Dedifferentiated amniotic fluid mesenchymal stem cell (primary cell): ENCODE measurements at regions not wholly inside any gene's neighbourhood (a gene's known extent, or its start where the extent isn't known, plus 50 kb on each side); places are given as distances from the start of the nearest gene placed in this dataset.

ENCODE experiments used
- DNase-seq: peaks from one replicate; pipeline ENCODE4 v3.0.0-alpha.2; 2016; ENCODE audit errors: extremely low spot score

DNA sequence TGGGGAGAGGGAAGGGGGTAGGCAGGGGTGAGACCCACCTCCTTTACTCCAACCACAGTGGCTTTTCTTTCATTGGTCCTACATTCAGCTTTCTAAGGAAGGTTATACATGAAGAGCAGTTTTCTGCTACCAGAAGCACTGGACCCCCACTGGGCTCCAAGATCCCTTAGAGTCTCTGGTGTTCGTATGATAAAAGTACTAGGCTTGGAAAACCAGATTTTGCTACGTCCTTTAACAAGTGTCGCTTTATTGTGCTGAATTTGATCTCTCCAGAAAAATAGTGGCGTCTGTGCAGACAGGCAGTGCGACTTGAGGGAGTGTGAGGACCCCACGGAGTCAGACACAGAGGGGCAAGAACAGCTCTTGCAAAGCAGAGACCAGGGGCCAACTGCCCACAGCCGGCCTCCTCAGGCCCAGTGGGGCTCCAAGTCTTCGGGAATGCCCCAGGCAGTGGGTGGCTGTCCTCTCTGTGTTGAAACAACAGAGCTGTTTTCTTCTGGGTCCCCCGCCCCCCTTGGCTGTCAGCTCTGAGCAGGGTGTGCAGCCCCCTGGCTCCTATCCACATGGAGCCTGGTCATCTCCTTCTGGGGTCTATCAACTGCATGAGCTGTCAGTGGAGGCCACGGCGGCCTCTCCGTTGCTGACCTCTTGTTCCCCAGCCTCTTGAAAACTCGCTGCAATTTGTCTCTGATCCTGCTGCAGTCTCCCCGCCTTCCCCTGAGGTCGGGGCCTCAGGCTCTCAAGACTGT lies 333.2 kb downstream of the RPS24 start:
- DNase-seq, result no peak

GRCh38 chr10:78367751-78368150 lies 334.1 kb downstream of the RPS24 start:
- DNase-seq, result no peak

DNA sequence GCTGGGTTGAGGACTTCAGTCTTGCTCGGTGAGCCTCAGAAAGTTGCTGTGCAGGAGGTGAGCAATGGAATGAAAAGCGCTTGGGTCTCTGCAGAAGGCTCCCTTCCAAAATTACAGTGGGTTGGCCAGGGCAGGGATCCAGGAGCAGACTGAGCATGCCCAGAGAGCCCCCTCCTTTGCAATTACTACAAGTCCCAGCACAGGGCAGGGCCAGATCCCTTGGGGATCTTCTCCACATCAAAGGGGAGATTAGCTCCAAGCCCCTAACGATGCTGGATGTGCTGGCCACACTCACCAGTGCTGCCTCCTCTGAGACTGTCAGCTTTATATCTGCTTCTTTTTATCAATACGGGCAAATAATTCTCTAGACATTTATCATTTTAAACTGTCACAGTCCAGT lies 337.5 kb downstream of the RPS24 start:
- no peak for DNase-seq

- DNase-seq, result no peak
Measured at GRCh38 chr10:78372806-78373205, 339.1 kb downstream of the RPS24 start.

- no peak for DNase-seq
Measured at GRCh38 chr10:78374331-78375028, 340.8 kb downstream of the RPS24 start.

DNA sequence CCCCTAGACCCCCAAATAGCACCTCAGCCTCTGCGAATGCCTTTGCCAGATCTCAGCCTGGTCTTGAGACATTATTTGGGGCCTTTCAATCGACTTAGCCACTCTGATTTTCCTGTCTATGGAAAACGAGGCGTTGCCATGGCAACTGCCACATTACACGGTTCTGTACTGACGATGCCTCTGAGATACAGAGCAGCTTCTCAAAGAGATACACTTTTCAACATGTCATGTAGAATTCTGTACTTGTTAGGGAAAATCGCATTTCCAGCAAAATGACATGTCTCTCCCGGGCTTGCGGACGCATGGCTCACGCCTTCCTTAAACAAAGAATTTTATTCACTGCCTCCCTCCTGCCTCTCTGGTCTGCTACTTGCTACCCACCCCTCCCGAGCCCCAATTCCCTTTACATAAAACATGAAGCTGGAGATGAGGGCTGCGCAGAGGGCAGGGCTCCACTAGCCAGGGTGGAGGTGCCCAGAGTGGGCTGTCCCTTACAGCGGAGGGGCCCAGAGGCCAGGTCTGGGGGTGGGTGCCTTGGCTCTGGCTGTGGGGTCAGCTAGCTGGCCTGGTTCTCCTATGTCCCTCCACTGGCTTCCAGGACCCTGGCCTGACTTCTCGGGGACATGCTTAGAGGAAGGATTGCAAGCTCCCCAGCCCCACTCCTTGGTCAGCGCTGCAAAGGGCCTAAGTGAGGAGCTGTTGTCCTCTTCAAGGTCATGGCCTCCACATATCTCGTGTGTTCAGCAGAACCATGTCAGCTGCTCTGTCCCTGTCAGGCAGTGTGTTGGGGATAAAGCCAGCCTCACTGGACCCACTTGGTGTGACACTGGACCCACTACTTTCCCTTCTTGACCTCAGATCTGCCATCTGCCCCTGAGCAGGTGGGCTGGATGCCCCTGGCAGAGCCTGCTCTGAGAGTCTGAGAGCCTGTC lies 342.5 kb downstream of the RPS24 start:
- no peak for DNase-seq

GRCh38 chr10:78377356-78377755 lies 343.7 kb downstream of the RPS24 start:
- DNase-seq, result no peak

- DNase-seq, result no peak
Measured at GRCh38 chr10:78378192-78378591, 344.5 kb downstream of the RPS24 start.

DNA sequence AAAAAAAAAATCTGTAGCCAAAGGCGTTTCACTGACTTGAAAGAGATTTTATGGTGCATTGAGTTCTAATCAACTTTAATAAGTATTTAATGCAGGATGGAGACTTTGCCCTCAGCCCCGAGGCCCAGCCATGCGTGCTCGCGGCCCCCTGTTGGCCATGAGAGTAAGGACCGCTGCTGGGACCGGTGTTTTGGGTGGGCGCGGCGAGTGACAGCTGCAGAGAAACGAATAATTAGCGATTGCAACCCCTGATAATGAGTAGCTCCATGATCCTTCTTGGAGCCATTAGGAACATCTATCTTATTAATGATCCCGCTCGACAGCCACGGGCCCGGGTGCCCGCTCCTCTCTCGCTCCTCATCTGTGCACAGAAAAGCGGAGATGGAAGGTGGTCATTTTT lies 347.4 kb downstream of the RPS24 start:
- no peak for DNase-seq

GRCh38 chr10:78382047-78382446 lies 348.4 kb downstream of the RPS24 start:
- DNase-seq, result no peak

GRCh38 chr10:78382772-78383171 lies 349.1 kb downstream of the RPS24 start:
- DNase-seq, result no peak

DNA sequence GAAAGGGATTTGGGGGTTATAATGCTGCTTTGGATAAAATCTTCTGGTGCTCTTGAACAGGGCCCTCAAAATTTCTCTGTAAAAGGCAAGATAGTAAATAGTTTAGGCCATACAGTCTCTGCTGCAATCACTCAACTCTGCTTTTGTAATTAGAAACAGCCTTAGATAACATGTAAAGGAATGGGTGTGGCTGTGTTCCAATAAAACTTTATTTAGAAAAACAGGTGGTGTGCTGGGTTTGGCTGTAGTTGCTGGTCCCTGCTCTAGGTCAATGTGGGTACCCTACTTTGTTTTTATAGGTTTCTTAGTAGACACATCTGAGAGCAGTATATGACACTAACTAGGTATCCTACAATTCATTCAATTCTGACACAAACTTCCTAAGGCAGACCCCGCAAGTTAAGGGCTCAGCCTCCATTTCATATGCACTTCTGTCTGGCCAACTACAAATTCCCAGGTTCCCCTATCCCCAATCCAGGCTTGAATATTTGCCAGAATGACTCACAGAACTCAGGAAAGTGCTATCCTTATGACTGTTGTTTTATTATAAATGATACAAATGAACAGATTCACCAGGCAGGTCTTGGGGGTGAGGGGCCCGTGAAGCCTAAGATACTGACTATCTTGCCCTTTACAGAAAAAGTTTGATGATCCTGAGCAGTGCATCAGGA lies 349.9 kb downstream of the RPS24 start:
- DNase-seq, result no peak

GRCh38 chr10:78384049-78384431 lies 350.4 kb downstream of the RPS24 start:
- DNase-seq, result no peak

DNA sequence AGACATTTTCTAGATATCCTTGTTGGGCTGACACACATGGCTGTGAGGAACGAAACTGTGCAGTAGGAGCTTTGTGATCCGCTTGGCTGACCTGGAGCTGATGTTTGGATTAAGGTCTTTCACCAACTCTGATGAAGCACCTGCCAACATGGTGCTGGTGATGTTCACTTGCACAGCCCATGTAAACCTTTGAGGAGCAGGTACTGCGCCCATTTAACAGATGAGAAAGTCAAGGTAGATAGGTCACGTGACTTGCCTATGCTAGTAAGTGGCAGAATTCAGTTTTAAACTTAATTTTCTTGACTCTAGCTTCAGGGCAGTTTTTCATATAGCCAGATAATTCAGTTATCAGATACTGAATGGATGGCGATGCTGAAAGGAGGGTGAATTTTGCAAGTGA lies 351.9 kb downstream of the RPS24 start:
- no peak for DNase-seq

- DNase-seq, result no peak
Measured at GRCh38 chr10:78386509-78386908, 352.8 kb downstream of the RPS24 start.

DNA sequence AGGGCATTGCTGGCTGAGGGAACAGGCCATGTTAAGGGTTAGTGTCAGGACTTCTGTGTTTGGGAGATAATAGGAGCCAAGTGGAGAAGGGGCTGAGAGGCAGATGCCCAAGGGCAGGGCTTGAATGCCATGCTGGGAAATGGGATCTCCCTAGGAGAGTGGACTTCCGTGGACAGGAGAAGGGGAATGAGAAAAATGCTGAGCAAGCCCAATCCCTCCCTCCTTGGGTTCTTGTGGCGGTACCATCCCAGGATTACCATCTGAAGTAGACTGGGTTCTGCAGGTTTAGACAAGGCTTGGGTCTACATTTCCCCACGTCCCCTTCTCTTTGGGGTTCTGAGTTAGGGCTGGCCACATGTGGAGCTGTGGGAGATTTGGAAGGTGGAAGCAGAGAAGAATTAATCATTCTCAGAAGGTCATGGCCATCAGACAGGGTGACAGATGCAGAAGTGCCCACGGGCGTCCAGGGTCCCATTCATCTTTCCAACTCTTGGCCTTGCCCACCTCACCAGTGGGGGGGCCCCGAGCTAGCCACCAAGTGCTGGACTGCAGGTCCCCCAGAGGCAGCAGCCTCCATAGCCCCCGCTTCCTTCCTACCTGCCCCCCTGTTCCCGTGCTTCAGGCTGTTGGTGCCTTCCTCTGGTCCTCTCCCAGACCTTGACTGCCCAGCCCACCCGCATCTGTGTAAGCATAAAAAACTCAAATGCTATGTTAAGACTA lies 354.8 kb downstream of the RPS24 start:
- no peak for DNase-seq

GRCh38 chr10:78389419-78389818 lies 355.8 kb downstream of the RPS24 start:
- no peak for DNase-seq

- DNase-seq, result no peak
Measured at GRCh38 chr10:78390051-78390450, 356.4 kb downstream of the RPS24 start.

DNA sequence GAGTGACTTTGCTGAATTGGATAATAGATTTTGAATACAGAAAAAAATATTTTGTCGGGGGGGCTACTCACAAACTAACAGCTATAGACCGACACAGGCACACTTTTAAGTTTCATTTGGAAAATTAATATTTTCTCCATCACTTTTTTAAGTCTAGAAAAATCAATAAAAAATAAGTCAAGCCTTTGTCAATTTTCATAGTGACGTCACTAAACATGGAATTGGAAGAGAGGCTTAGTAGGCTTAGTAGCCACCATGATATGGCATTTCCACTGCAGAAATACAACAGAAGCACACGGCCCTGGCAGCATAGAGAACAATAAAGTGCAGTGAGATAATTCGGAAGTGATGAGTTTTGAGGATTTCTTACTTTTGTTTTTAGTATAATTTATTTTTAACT lies 357.2 kb downstream of the RPS24 start:
- DNase-seq, result no peak

GRCh38 chr10:78391585-78391984 lies 357.9 kb downstream of the RPS24 start:
- no peak for DNase-seq

- DNase-seq, result no peak
Measured at GRCh38 chr10:78392197-78392596, 358.5 kb downstream of the RPS24 start.
